ENCODE measurements at regions not wholly inside any gene's neighbourhood (a gene's known extent, or its start where the extent isn't known, plus 50 kb on each side); places are given as distances from the start of the nearest gene placed in this dataset.

DNA sequence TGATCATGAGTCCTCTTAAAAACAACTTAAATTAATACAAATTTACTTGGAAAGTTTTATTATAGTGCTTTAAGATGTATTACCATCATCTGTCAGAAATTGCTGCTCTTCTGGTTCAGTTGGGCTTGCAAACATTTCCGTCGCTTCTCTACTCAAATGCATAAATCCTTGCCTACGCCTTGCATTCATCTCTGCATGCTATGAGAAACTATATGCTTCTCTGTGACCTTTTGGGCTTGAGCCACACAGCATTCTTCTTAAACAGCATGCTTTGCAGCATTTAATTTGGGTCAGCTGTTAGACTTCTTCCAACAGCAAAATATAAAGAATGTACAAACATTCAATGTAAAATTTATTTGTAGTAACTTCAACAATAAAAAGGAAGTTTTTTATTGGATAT lies 305.7 kb upstream of the FLRT2 start:
- no peak for DNase-seq (ENCODE audit: low spot score)

GRCh38 chr14:85233756-85234155 lies 296.2 kb upstream of the FLRT2 start:
- no peak for DNase-seq (ENCODE audit: low spot score)

DNA sequence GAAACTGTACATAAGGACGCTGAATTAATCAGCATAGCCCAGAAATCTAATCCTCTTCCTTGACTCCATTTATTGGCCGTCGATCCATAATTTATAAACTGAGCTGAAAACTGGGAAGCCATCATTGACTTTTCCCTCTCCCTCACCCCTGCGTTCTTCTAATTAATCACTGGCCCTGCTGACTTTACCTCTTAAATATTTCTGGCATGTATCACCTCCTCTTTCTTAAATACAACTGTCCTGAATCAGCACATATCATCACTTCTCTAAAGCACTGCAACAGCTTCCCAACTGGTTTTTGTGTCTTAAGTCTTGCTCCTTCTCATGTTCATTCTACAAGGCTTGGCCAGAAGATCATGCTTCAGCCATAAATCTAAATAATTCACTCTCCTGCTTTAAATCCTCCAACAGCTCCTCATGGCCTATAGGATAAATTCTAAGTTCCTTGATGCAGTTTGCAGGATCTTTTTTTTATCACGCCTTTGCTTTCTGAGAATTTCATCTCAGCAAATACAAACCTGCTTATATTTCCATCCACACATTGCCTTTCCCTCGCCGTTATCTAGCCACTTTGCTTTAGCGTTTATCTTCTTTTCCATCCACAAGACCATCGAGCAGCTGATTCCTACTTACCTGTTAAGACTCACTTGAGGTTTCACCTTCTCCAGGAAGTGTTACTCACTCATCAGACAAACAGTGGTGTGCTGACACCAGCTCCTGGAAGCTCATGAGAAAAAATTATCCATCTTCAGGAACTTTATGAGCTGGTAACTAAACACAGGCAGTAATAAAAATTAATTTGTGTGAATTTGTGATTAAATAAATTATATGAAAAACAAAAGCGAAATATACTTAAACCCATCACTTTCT lies 295.6 kb upstream of the FLRT2 start:
- DNase-seq (ENCODE audit: low spot score), result no peak

DNA sequence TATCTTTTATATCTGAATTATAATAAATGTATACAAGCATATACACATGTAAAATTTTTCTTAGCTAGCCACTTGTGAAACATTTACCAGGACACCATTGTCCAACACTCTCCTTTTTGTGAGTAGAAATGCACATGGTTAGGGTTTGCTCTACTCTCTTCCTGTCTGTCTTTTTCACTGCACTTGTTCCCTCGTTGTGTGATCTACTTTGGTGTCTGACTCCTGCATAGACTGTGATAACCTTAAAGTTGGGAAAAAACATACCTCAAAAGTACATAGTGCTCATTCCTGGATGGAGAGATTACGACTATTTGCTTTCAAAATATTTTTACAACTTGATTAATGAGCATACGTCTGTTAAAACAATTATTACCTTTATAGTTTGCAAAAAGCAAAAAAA lies 294.1 kb upstream of the FLRT2 start:
- no peak for DNase-seq (ENCODE audit: low spot score)

- no peak for DNase-seq (ENCODE audit: low spot score)
Measured at GRCh38 chr14:85236296-85236695, 293.6 kb upstream of the FLRT2 start.

- no peak for DNase-seq (ENCODE audit: low spot score)
Measured at GRCh38 chr14:85239791-85240190, 290.2 kb upstream of the FLRT2 start.

- no peak for DNase-seq (ENCODE audit: low spot score)
Measured at GRCh38 chr14:85241022-85241855, 288.7 kb upstream of the FLRT2 start.

DNA sequence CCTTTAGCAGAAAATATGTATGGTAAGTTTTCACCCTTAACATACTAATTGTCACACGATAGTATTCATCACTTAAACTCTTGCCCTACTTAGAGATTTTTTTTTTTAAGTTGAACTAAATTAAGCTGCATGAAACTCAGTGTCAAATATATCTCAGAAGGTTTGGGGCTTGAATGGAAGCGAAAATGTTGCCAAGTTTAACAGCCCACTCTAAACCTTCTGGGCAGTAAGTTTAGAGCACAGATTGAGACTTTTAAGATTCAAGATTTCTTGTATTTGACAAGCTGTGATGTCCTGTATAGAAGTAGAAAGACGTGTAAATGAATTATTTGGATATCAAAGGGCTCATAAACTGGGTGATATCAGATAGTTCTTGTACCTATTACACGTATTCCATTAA lies 287.3 kb upstream of the FLRT2 start:
- DNase-seq (ENCODE audit: low spot score), result no peak

- DNase-seq (ENCODE audit: low spot score), result no peak
Measured at GRCh38 chr14:85243321-85243720, 286.6 kb upstream of the FLRT2 start.

- DNase-seq (ENCODE audit: low spot score), result no peak
Measured at GRCh38 chr14:85247071-85247470, 282.9 kb upstream of the FLRT2 start.

DNA sequence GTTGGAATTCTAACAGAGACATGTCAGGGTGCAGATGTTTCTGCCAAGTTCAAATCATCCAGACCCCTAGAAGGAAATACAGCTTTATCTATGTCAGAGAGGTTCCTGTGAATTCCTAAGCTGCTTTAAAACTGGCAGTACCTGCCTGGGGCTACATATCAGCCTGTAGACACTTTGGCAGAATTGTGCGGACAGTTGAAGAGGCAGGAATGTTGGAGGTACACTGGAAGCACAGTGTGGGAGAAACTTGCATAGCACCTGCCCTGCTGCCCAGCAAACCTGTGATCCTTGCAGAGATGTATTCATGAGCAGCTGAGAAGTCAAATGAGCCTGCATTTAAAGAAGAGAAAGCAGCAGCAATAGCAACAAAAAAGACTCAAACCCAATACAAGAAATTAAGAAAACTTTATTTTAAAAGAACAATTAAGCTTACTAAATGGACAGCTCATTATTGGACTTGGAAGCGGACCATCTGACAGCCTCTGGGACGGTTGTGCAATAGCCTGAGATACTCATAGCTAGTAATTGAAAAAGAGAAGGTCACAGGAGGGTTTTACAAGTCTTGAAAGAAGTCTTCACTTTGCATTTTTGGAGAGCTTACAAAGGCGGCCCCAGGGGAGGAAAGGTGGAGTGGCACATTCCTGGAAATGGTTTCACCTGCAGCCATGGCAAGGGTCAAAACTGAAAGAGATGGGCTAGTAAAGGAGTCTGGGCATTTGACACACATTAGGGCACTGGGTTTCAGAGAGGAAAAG lies 280.9 kb upstream of the FLRT2 start:
- DNase-seq (ENCODE audit: low spot score), result no peak

- DNase-seq (ENCODE audit: low spot score), result no peak
Measured at GRCh38 chr14:85250414-85251189, 279.3 kb upstream of the FLRT2 start.

DNA sequence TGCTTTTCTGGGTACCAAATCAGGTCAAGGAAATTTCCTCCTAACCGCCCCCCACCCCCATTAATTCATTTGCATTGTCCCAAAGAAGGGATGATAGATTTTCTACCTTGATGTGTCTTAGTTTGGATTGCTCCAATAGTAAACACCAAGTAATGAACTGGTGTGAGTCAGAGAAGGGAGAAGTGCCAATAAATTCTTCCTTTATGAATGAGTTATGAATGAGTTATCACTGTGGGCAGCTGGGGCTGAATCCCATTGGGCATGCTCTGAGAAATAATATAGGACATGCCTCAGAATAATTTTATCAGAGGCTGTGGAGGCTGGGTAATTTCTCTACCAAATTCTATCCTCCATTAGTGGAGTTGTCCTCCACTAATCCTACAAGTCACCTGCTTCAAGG lies 277.9 kb upstream of the FLRT2 start:
- no peak for DNase-seq (ENCODE audit: low spot score)

DNA sequence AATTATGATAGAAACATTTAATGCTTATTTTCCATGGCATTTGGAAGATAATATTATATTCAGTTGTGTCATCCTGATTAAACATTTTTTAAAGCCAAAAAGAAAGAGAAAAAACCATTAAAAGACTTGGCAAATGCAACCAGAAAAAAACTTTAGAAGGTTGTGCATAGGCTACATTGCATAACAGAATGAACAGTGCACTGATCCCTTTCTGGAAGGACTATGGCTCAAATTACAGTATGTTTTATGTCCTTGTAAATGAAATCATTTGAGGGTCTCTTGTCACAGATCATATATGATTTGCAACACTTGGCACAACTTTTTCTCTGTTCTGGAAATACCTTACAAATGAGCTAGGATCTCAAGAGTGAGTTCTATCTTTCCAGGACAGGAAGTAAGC lies 275.2 kb upstream of the FLRT2 start:
- no peak for DNase-seq (ENCODE audit: low spot score)

DNA sequence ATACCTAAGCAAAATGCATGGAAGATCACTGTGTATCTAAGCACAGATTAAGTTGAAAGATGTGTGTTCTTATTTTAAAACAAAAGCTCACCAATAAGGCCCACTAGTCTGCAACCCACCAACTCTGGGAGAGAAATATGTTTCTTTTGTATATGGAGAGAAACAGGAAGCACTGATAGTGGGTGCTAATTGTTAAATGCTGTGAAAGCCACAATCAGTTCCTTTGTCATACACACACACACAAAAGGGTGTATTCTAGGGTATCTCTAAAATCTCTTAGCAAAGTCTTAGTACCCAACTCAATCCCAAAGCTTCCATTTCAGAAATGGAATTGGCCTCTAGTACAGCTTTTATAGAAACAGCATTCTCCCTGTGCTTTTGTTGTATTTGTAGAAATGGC lies 272.7 kb upstream of the FLRT2 start:
- no peak for DNase-seq (ENCODE audit: low spot score)

DNA sequence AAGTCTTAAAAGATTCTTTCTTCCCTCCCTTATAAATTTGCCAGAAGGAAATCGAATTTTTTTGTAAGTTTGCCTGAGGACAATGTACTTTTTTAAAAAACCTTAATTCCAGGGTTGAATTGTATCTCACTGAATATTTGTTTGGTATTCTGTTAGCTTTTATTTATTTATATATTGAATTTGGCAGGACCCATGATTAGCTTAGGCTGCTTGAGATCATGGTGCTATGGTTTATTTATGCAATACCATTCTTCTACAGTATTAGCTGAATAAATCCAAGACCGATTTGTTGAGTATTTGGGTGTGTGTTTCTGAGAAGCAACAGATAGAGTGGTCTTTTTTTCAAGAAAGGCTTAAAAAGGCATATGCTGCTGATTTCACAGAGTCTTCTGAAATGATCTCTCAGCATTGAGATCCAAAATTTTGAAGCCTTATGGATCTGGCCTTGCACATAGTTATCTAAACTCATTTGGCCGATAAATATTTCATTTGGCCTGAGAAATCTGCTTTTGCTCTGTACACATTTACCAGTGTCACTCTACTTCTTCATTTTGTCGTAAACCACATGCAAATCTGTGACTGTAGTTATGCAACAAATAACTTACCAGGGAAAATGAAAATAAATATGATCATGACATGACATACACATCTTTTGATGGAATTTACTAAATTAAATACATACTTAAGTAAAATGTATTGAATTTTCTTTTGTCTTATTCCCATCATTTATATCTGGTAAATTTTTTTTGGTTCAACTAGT lies 265.8 kb upstream of the FLRT2 start:
- no peak for DNase-seq (ENCODE audit: low spot score)

- DNase-seq (ENCODE audit: low spot score), result no peak
Measured at GRCh38 chr14:85273099-85273677, 256.8 kb upstream of the FLRT2 start.

DNA sequence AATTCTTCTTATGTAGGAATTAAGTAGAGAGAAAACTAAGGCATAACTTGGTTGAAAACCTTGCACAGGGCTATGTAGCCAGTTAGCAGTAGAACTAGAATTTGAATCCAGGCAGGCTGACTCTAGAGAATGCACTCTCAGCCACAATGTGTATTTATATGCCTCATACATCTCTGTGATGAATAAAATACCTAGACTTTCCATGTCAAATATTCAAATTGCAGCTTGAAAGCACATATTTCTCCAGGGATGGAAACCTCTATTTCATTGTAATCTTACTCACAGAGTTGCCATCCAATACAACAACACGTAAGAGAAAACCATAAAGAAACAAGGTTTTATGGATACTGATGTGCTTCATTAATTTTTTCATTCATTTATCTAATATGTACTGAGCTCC lies 256.0 kb upstream of the FLRT2 start:
- no peak for DNase-seq (ENCODE audit: low spot score)

- DNase-seq (ENCODE audit: low spot score), result no peak
Measured at GRCh38 chr14:85276161-85276978, 253.6 kb upstream of the FLRT2 start.

DNA sequence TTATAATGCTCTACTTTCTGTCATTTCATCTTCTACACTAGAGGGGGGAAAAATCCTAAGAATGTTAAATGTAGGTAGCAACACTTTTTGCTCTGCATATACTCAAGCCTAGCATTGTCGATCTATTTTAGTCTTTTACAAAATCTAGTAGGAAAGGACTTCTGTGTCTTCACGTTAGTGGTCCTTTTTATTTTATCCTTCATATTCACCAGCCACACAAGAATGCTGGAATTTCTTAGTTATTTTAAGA lies 253.0 kb upstream of the FLRT2 start:
- no peak for DNase-seq (ENCODE audit: low spot score)
